HCT116 (cell line): ENCODE measurements at regions not wholly inside any gene's neighbourhood (a gene's known extent, or its start where the extent isn't known, plus 50 kb on each side); places are given as distances from the start of the nearest gene placed in this dataset.

Source experiments
- ATAC-seq: fragments of 200-7000 bp; cut with Tn5 transposase; 2 replicates; pipeline ENCODE4 v1.9.1; 2020; ENCODE audit warnings: mild to moderate bottlenecking, moderate library complexity
- BruUV-seq: library from RNA; stranded (reverse); fragments of 400-500 nt; replicated peaks from 2 replicates; lab custom pipeline; 2021; lab: Mats Ljungman, UMichigan
- CTCF ChIA-PET: fragments of 300-600 bp; sonication (Branson Sonifier 250); formaldehyde crosslinking; loops from one replicate; lab custom pipeline; 2021; ENCODE audit warnings: antibody characterized with exemption; lab: Charles Lee
- POLR2A ChIA-PET: fragments of 300-600, 350-600 bp; sonication (Branson Sonifier 250); formaldehyde crosslinking; loops from one replicate; lab custom pipeline; 2021; ENCODE audit warnings: antibody characterized with exemption; lab: Charles Lee
- RAD21 ChIA-PET, 2 experiments: fragments of 300-600 bp; sonication (Branson Sonifier 250); formaldehyde crosslinking; loops; one replicate each; lab custom pipeline; 2023; ENCODE audit warnings: low total read pairs in 2 of 2; ENCODE audit not compliant: uncharacterized antibody in 2 of 2, unreplicated experiment in 2 of 2, low non-redundant PET in 1 of 2; lab: Charles Lee
- DNase-seq: peaks from one replicate; pipeline ENCODE4 v3.0.0-alpha.2; 2010; ENCODE audit warnings: low read depth, low spot score
- H2AFZ ChIP-seq: fragments of 200-600 bp; shearing (Covaris generic), sonication (generic); 2 replicates; pipeline ENCODE4 v1.6.1; 2017; ENCODE audit warnings: low read depth, mixed run types, mixed read lengths, antibody characterized with exemption, low read length; ENCODE audit not compliant: poor library complexity, severe bottlenecking
- H3K27ac ChIP-seq: 2 replicates; pipeline ENCODE4 v1.5.1; 2012; ENCODE audit warnings: low read depth, low read length
- H3K27me3 ChIP-seq: fragments of 200-600 bp; sonication (generic); 2 replicates; pipeline ENCODE4 v1.6.1; 2016; ENCODE audit warnings: mixed run types, low read length, mixed read lengths; ENCODE audit not compliant: insufficient read depth
- H3K36me3 ChIP-seq, 2 experiments: fragments of 200-500 bp in 1 of 2; fragments of 200-600 bp in 1 of 2; sonication (Bioruptor generic) in 1 of 2; sonication (generic) in 1 of 2; 2 replicates each; pipeline versions ENCODE4 v1.5.1 to v1.6.1; 2014 to 2016; ENCODE audit warnings: low read length in 2 of 2, inconsistent platforms in 1 of 2, mixed read lengths in 1 of 2, mixed run types in 1 of 2; ENCODE audit not compliant: insufficient read depth in 2 of 2, control insufficient read depth in 1 of 2
- H3K4me1 ChIP-seq, 2 experiments: fragments of 200-600 bp in 1 of 2; sonication (generic) in 1 of 2; 2 replicates each; pipeline versions ENCODE4 v1.5.1 to v1.6.1; 2012 to 2017; ENCODE audit warnings: low read length in 2 of 2, inconsistent platforms in 1 of 2, mild to moderate bottlenecking in 1 of 2, mixed read lengths in 1 of 2, mixed run types in 1 of 2, moderate library complexity in 1 of 2; ENCODE audit not compliant: insufficient read depth in 2 of 2, control insufficient read depth in 1 of 2
- H3K4me2 ChIP-seq: fragments of 200-600 bp; sonication (generic); 2 replicates; pipeline ENCODE4 v1.6.1; 2017; ENCODE audit warnings: mixed run types, low read length, mixed read lengths
- H3K4me3 ChIP-seq, 2 experiments: fragments of 200-600 bp in 1 of 2; sonication (generic) in 1 of 2; replicated peaks in 1 of 2; 2 replicates each; pipeline ENCODE4 v1.5.1; 2011 to 2016; ENCODE audit warnings: low read length in 2 of 2, control low read depth in 1 of 2, low read depth in 1 of 2, mild to moderate bottlenecking in 1 of 2, mixed read lengths in 1 of 2, mixed run types in 1 of 2
- H3K79me2 ChIP-seq: fragments of 200-600 bp; sonication (generic); 2 replicates; pipeline ENCODE4 v1.6.1; 2017; ENCODE audit warnings: mild to moderate bottlenecking, mixed run types, low read length, moderate library complexity, mixed read lengths; ENCODE audit not compliant: insufficient read depth
- H3K9ac ChIP-seq: fragments of 200-600 bp; sonication (generic); 2 replicates; pipeline ENCODE4 v1.6.1; 2016; ENCODE audit warnings: low read length, mixed read lengths
- H3K9me2 ChIP-seq: fragments of 200-600 bp; sonication (generic), shearing (Covaris generic); 2 replicates; pipeline ENCODE4 v1.6.1; 2017; ENCODE audit warnings: mixed run types, mild to moderate bottlenecking, moderate library complexity; ENCODE audit not compliant: insufficient read depth
- H3K9me3 ChIP-seq, 2 experiments: fragments of 200-500 bp in 1 of 2; fragments of 200-600 bp in 1 of 2; sonication (Bioruptor generic) in 1 of 2; sonication (generic) in 1 of 2; 2 replicates each; pipeline ENCODE4 v1.6.1; 2014 to 2017; ENCODE audit warnings: low read length in 2 of 2, mixed read lengths in 2 of 2, inconsistent platforms in 1 of 2, low read depth in 1 of 2, mild to moderate bottlenecking in 1 of 2, mixed run types in 1 of 2, moderate library complexity in 1 of 2; ENCODE audit not compliant: control insufficient read depth in 1 of 2, insufficient read depth in 1 of 2
- H4K20me1 ChIP-seq: fragments of 200-600 bp; sonication (generic), shearing (Covaris generic); 2 replicates; pipeline ENCODE4 v1.6.1; 2017; ENCODE audit warnings: mixed run types, mild to moderate bottlenecking, moderate library complexity; ENCODE audit not compliant: insufficient read depth
- CBX3 ChIP-seq: IDR thresholded peaks from 2 replicates; pipeline ENCODE4 v1.6.1; 2012; ENCODE audit warnings: low read depth
- CEBPB ChIP-seq: IDR thresholded peaks from 2 replicates; pipeline ENCODE4 v1.6.1; 2012; ENCODE audit warnings: low read depth
- ELF1 ChIP-seq: IDR thresholded peaks from 2 replicates; pipeline ENCODE4 v1.6.1; 2012; ENCODE audit warnings: low read depth, borderline replicate concordance
- EZH2 ChIP-seq: fragments of 200-600 bp; sonication (generic); IDR thresholded peaks from 2 replicates; pipeline ENCODE4 v1.6.1; 2017; ENCODE audit warnings: antibody characterized with exemption, mixed run types
- POLR2AphosphoS5 ChIP-seq: IDR thresholded peaks from 2 replicates; pipeline ENCODE4 v1.6.1; 2011; ENCODE audit warnings: mild to moderate bottlenecking, low read depth, low read length, moderate library complexity
- SIN3A ChIP-seq: IDR thresholded peaks from 2 replicates; pipeline ENCODE4 v1.6.1; 2012; ENCODE audit warnings: low read depth
- SP1 ChIP-seq: IDR thresholded peaks from 2 replicates; pipeline ENCODE4 v1.6.1; 2012; ENCODE audit warnings: low read depth
- SRF ChIP-seq: IDR thresholded peaks from 2 replicates; pipeline ENCODE4 v1.6.1; 2012; ENCODE audit warnings: low read depth
- TCF7L2 ChIP-seq: IDR thresholded peaks from 2 replicates; pipeline ENCODE4 v1.7.0; 2011; ENCODE audit warnings: borderline replicate concordance, inconsistent platforms; ENCODE audit not compliant: insufficient read depth, insufficient read length; ENCODE audit errors: extremely low read depth
- YY1 ChIP-seq: IDR thresholded peaks from 2 replicates; pipeline ENCODE4 v1.6.1; 2011; ENCODE audit warnings: low read length, low read depth, moderate library complexity, mild to moderate bottlenecking; ENCODE audit not compliant: insufficient replicate concordance; ENCODE audit errors: extremely low read depth
- ZFX ChIP-seq: fragments of 450-650 bp; IDR thresholded peaks from 2 replicates; pipeline ENCODE4 v1.6.1; 2017
- ZNF274 ChIP-seq: fragments of 200-500 bp; sonication (Bioruptor generic); IDR thresholded peaks from 2 replicates; pipeline ENCODE4 v1.6.1; 2014; ENCODE audit warnings: mild to moderate bottlenecking, low read depth, low read length, inconsistent platforms
- intact Hi-C: fragments of 100-400 bp; cut with micrococcal nuclease; formaldehyde crosslinking; loops from 2 replicates; pipeline ENCODE4 v1.10.0; 2022
- TF ChIP-seq, protein P1 (sequence below): IDR thresholded peaks from 2 replicates; pipeline ENCODE4 v1.6.1; 2012
- TF ChIP-seq, protein P2 (sequence below): IDR thresholded peaks from 2 replicates; pipeline ENCODE4 v1.6.1; 2012
- TF ChIP-seq, protein P3 (sequence below): IDR thresholded peaks from 2 replicates; pipeline ENCODE4 v1.6.1; 2011; ENCODE audit warnings: mild to moderate bottlenecking, low read length, moderate library complexity; ENCODE audit not compliant: insufficient replicate concordance; ENCODE audit errors: extremely low read depth

DNA sequence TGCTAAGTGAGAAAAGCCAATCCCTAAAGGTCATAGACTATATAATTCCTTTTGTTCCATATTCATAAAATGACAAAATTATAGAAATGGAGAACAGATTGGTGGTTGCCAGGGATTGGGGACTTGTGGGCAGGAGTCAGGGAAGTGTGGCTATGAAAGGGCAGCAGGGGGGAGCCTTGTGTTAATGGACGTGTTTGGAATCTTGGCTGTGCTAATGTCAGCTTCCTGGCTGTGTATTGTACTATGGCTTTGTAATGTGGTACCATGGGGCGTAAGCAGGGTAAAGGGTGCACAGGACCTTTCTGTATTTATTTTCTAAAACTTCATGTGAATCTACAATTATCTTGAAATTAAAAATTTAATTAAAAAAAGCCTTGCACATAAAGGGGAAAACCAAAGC lies 248.5 kb downstream of the UQCRFS1 start (continued):
- TF ChIP-seq TCF7L2 (no peak), CEBPB (no peak), SIN3A (no peak)
- TF ChIP-seq, protein P1, sequence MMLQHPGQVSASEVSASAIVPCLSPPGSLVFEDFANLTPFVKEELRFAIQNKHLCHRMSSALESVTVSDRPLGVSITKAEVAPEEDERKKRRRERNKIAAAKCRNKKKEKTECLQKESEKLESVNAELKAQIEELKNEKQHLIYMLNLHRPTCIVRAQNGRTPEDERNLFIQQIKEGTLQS, result no peak

DNA sequence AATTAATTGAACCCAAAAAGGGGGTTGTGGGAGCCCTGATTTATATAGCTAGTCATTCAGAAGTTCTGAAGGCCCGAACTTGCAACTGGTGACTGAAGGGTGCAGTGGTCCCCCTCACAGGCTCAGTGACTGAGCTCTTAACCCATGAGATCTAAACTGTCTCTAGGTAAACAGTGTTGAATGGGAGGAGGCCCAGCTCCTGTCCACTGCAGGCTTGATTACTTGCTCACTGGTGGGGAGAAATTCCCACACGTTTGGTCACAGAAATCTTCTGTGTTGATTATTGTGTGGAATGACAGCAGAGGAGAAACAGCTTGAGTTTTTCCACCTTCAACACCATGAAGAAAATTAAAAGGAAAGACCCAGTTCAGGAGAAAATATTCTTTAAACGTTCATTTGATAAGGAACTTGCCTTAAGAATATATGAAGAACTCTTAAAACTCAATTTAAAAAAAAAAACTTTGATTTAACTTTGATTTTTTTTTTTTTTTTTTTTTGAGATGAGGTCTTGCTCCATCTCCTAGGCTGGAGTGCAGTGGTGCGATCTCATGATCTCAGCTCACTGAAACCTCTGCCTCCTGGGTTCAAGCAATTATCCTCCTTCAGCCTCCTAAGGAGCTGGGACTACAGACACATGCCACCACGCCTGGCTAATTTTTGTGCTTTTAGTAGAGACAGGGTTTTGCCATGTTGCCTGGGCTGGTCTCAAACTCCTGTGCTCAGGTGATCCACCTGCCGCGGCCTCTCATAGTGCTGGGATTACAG lies 249.3 kb downstream of the UQCRFS1 start:
- POLR2A ChIA-PET, result no interaction called here

DNA sequence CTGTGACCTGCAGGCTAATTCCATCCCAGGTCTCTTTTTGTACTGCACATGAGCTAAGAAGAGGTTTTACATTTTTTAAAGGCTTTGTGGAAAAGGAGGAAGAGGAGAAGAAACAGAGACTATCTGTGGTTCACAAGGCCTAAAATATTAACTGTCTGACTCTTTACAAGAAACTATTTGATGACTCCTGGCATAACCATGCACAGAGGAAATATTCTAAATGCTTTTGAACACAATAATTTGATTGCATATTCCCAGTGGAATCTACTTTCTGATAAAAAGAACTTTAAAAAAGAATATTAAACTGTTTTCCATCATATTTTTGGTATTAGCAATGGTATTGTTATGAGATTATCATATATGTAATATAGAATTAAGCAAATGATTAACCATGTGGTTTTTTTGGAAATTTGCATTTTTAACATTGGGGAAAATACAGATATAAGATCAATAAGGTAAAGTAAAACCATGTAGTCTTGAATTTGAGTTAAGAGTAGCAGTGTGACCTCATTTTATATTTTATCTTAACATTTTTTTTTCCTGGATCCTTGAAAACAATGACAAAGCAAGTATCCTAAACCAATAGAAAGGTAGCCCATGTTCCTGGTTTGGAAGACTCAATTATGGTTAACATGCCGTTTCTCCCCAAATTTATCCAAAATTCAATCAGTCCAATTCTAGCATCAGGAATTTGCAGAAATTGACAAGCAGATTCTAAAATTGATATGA lies 251.0 kb downstream of the UQCRFS1 start:
- Histone ChIP-seq H3K4me1 (no peaks in the 10 kb centered on the region), H3K9me2 (no peaks in the 10 kb centered on the region), H2AFZ (no peak overlapping the region), H3K27me3 (no peaks in the 10 kb centered on the region), H4K20me1 (no peaks in the 10 kb centered on the region), H3K36me3 (no peaks in the 10 kb centered on the region), H3K4me3 (no peak overlapping the region), H3K27ac (no peak overlapping the region), H3K9me3 (peaks cover 6 to 19% of the 10 kb centered on the region in 2 experiments; a peak in 2 of 4 replicates), H3K79me2 (no peaks in the 10 kb centered on the region), H3K4me2 (no peak overlapping the region), H3K9ac (no peak overlapping the region)
- ChIA-PET RAD21 (no interaction called here), POLR2A (no interaction called here), CTCF (no interaction called here)
- intact Hi-C loops, result no loop called here
- no peak for DNase-seq
- no peak for ATAC-seq
- no TSS peak for BruUV-seq
- TF ChIP-seq ZNF274 (no peak), TCF7L2 (no peak), POLR2AphosphoS5 (no peak), ZFX (no peak), EZH2 (no peak), CBX3 (no peak), CEBPB (no peak), YY1 (no peak), ELF1 (no peak), SP1 (no peak)
- TF ChIP-seq, protein P2, sequence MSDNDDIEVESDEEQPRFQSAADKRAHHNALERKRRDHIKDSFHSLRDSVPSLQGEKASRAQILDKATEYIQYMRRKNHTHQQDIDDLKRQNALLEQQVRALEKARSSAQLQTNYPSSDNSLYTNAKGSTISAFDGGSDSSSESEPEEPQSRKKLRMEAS, result no peak
- TF ChIP-seq, protein P3, sequence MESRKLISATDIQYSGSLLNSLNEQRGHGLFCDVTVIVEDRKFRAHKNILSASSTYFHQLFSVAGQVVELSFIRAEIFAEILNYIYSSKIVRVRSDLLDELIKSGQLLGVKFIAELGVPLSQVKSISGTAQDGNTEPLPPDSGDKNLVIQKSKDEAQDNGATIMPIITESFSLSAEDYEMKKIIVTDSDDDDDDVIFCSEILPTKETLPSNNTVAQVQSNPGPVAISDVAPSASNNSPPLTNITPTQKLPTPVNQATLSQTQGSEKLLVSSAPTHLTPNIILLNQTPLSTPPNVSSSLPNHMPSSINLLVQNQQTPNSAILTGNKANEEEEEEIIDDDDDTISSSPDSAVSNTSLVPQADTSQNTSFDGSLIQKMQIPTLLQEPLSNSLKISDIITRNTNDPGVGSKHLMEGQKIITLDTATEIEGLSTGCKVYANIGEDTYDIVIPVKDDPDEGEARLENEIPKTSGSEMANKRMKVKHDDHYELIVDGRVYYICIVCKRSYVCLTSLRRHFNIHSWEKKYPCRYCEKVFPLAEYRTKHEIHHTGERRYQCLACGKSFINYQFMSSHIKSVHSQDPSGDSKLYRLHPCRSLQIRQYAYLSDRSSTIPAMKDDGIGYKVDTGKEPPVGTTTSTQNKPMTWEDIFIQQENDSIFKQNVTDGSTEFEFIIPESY, result no peak

More for the DNA sequence above, 249.3 kb downstream of the UQCRFS1 start:
- intact Hi-C loops, result no loop called here
- Histone ChIP-seq H3K4me2 (no peak overlapping the region), H3K27ac (no peak overlapping the region), H3K9ac (no peak overlapping the region), H3K9me2 (no peaks in the 10 kb centered on the region), H3K79me2 (no peaks in the 10 kb centered on the region), H4K20me1 (no peaks in the 10 kb centered on the region), H2AFZ (no peak overlapping the region), H3K9me3 (peaks cover 0 to 15% of the 10 kb centered on the region in 2 experiments; a peak in 2 of 4 replicates), H3K4me3 (no peak overlapping the region), H3K36me3 (no peaks in the 10 kb centered on the region), H3K27me3 (no peaks in the 10 kb centered on the region), H3K4me1 (no peaks in the 10 kb centered on the region)
- TF ChIP-seq CBX3, result no peak
- no peak for TF ChIP-seq SRF
- no peak for TF ChIP-seq SIN3A
- no TSS peak for BruUV-seq
- CTCF ChIA-PET, result no interaction called here
- RAD21 ChIA-PET, result no interaction called here
- ATAC-seq (no peak), DNase-seq (no peak)
